ENCODE measurements at regions not wholly inside any gene's neighbourhood (a gene's known extent, or its start where the extent isn't known, plus 50 kb on each side); places are given as distances from the start of the nearest gene placed in this dataset.

- DNase-seq (ENCODE audit: low spot score), result no peak
- FAIRE-seq, result no peak
Observed at GRCh38 chr5:2299388-2300220, 416.9 kb upstream of the IRX4 start.

- no peak for FAIRE-seq
Observed at GRCh38 chr5:2298781-2299180, 416.1 kb upstream of the IRX4 start.

GRCh38 chr5:2297991-2298390 lies 415.3 kb upstream of the IRX4 start:
- no peak for FAIRE-seq
- no peak for DNase-seq (ENCODE audit: low spot score)

More at GRCh38 chr5:2298781-2299180, 416.1 kb upstream of the IRX4 start:
- DNase-seq (ENCODE audit: low spot score), result no peak

- DNase-seq (ENCODE audit: low spot score) (no peak), FAIRE-seq (no peak)
Observed at GRCh38 chr5:2295476-2295875, 412.8 kb upstream of the IRX4 start.

- no peak for DNase-seq (ENCODE audit: low spot score)
- FAIRE-seq, result no peak
Observed at GRCh38 chr5:2293906-2294305, 411.2 kb upstream of the IRX4 start.

- no peak for DNase-seq (ENCODE audit: low spot score)
- no peak for FAIRE-seq
Observed at GRCh38 chr5:2291146-2291840, 408.6 kb upstream of the IRX4 start.

- no peak for DNase-seq (ENCODE audit: low spot score)
- FAIRE-seq, result no peak
Observed at GRCh38 chr5:2289380-2289779, 406.7 kb upstream of the IRX4 start.

GRCh38 chr5:2288968-2289367 lies 406.2 kb upstream of the IRX4 start:
- DNase-seq (ENCODE audit: low spot score) (no peak), FAIRE-seq (no peak)

GRCh38 chr5:2288466-2288865 lies 405.7 kb upstream of the IRX4 start:
- FAIRE-seq, result no peak
- no peak for DNase-seq (ENCODE audit: low spot score)

GRCh38 chr5:2286250-2286649 lies 403.5 kb upstream of the IRX4 start:
- no peak for FAIRE-seq
- DNase-seq (ENCODE audit: low spot score), result no peak

GRCh38 chr5:2284678-2285077 lies 402.0 kb upstream of the IRX4 start:
- FAIRE-seq, result no peak
- DNase-seq (ENCODE audit: low spot score), result no peak

- FAIRE-seq, result no peak
- no peak for DNase-seq (ENCODE audit: low spot score)
Observed at GRCh38 chr5:2283481-2284045, 400.8 kb upstream of the IRX4 start.

- FAIRE-seq, result no peak
- no peak for DNase-seq (ENCODE audit: low spot score)
Observed at GRCh38 chr5:2282893-2283292, 400.2 kb upstream of the IRX4 start.

GRCh38 chr5:2282034-2282690 lies 399.4 kb upstream of the IRX4 start:
- FAIRE-seq, result no peak
- DNase-seq (ENCODE audit: low spot score), result no peak

- DNase-seq (ENCODE audit: low spot score) (no peak), FAIRE-seq (no peak)
Observed at GRCh38 chr5:2281446-2281845, 398.7 kb upstream of the IRX4 start.

GRCh38 chr5:2280318-2280717 lies 397.6 kb upstream of the IRX4 start:
- FAIRE-seq (no peak), DNase-seq (ENCODE audit: low spot score) (no peak)

- DNase-seq (ENCODE audit: low spot score), result no peak
Observed at GRCh38 chr5:2278825-2279456, 396.2 kb upstream of the IRX4 start.

GRCh38 chr5:2277886-2278285 lies 395.2 kb upstream of the IRX4 start:
- FAIRE-seq (no peak), DNase-seq (ENCODE audit: low spot score) (no peak)

More at GRCh38 chr5:2278825-2279456, 396.2 kb upstream of the IRX4 start:
- no peak for FAIRE-seq

- FAIRE-seq (no peak), DNase-seq (ENCODE audit: low spot score) (no peak)
Observed at GRCh38 chr5:2276101-2276500, 393.4 kb upstream of the IRX4 start.

GRCh38 chr5:2272755-2273154 lies 390.0 kb upstream of the IRX4 start:
- no peak for FAIRE-seq

GRCh38 chr5:2272039-2272438 lies 389.3 kb upstream of the IRX4 start:
- FAIRE-seq, result no peak
- no peak for DNase-seq (ENCODE audit: low spot score)

More at GRCh38 chr5:2272755-2273154, 390.0 kb upstream of the IRX4 start:
- DNase-seq (ENCODE audit: low spot score), result no peak

Data from RCC 7860 (cell line).